AG08395 (cell line): ENCODE measurements at regions not wholly inside any gene's neighbourhood (a gene's known extent, or its start where the extent isn't known, plus 50 kb on each side); places are given as distances from the start of the nearest gene placed in this dataset.
"Not testable (repeated sequence)": the region's sequence is repeated elsewhere in the genome, so short reads cannot be mapped to it uniquely, and the experiment has no call there.

Experiments
- DNase-seq: peaks from one replicate; pipeline ENCODE4 v3.0.0; 2012; ENCODE audit warnings: mixed read lengths, low spot score

GRCh38 chr9:111148052-111149017 is 110.1 kb upstream of the LPAR1 start:
- no peak for DNase-seq

GRCh38 chr9:111147041-111147440 is 108.8 kb upstream of the LPAR1 start:
- DNase-seq: no peak

DNA sequence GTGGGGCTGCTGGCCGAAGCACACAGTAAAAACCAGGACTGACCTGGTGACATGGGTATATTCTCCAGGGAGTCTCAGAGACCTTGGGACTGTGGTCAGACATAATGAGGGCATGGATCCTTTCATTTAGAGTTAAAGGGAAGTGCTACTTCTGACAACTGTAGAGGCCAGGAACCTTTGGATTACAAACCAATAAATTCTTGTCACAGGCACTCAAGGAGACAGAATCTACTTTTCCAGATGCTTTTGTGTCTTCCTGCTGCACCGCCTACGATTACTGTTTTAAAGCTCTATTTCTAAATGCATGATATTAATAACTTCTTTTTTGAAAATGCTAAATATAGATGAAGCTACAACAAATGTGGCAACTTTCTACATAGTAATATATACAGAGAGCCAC is 106.5 kb upstream of the LPAR1 start:
- no peak for DNase-seq

GRCh38 chr9:111136180-111136579 is 97.9 kb upstream of the LPAR1 start:
- DNase-seq: no peak

DNA sequence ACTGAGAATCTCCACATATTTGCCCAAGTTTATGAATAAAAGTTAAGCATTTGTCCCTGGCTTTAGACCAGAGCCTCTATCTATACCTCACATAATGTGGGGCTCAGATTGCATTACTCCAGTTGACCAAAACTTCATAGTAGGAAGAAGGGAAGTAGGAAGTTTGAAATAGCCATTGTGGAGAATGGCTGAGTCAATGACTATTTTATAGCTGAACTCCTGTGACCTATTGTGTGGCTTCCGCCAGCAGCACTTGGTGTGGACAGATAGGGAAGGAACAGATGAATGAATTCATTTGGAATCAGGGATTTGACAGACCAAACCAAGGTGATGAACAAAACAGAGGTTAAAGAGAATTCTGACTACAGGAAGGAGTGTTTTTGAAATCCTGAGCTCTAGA is 92.9 kb upstream of the LPAR1 start:
- DNase-seq: no peak

GRCh38 chr9:111120526-111120925 is 82.3 kb upstream of the LPAR1 start:
- no peak for DNase-seq

DNA sequence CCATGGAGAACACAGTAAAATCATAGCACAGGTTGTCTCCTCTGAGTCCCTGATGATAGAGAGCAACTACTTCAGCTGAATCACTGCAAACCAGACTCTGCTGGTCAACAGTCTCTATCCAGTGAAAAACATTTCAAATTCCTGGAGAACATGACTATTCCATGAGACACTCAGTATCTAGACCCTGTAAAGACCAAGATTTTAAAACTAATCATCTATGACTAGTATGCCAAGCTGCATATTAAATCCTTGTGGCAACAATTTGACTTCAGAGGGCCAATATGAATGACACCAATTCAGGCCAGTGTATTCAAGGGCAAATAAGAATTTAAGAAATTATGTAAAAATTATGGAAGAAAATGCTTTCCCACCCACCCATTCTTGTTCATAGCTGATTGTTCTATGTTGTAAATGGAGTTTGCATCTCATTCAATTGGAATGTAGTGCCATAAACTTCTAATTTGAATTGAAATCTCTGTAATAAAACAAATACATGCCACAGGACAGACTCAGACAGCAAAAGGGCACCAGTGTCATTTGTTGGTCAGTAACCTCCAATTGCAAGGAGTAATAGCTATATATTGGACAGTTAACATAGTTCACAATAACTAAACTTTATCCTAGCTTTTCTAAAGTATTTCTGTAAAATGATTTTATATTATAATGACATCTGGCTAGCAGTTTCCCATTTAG is 80.1 kb upstream of the LPAR1 start:
- DNase-seq: peak; percentile 64

- no peak for DNase-seq
Observed at GRCh38 chr9:111114486-111114885, 76.2 kb upstream of the LPAR1 start.

DNA sequence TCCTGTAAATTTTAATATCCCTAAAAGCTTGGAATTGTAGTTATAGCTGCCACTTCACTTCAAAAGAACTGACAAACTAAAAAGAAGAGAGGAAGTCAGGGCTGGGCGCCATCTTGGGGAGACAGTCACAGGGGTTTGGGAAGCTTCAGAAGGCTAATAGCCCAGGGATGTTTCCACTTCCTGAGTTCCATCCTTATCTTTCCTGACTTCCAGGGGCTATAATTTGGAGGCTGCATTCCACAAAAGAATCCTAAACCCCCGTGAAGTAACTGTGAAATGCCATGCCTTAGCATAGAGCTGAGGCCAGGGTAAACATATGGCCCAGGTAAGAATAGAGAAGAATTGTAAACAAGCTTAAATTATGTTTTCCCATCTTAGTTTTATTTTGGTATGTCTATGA is 75.4 kb upstream of the LPAR1 start:
- DNase-seq: no peak

DNA sequence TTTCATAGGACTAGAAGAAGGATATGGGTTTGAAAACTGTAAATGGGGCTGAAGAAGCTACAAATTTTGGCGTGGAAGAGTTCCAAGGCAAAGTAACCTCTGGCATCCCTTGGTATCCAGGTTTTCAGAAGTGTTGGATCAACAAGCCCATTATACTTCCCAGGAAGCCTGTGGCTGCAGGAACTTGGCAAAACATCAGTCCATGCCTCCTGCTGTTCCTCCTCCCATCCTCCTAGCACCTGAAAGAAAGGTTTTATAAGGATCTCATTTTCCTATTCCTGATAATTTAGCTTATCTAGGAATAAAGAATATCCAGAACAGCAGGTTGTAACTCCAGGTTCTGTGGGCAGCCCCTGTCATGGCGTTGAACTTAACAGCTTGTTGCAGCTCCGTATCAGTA is 72.5 kb upstream of the LPAR1 start:
- DNase-seq: no peak

- peak; percentile 91 for DNase-seq
Observed at GRCh38 chr9:111108946-111109345, 70.7 kb upstream of the LPAR1 start.

GRCh38 chr9:111107141-111107540 is 68.9 kb upstream of the LPAR1 start:
- no peak for DNase-seq

- DNase-seq: no peak
Observed at GRCh38 chr9:111106202-111106601, 67.9 kb upstream of the LPAR1 start.

DNA sequence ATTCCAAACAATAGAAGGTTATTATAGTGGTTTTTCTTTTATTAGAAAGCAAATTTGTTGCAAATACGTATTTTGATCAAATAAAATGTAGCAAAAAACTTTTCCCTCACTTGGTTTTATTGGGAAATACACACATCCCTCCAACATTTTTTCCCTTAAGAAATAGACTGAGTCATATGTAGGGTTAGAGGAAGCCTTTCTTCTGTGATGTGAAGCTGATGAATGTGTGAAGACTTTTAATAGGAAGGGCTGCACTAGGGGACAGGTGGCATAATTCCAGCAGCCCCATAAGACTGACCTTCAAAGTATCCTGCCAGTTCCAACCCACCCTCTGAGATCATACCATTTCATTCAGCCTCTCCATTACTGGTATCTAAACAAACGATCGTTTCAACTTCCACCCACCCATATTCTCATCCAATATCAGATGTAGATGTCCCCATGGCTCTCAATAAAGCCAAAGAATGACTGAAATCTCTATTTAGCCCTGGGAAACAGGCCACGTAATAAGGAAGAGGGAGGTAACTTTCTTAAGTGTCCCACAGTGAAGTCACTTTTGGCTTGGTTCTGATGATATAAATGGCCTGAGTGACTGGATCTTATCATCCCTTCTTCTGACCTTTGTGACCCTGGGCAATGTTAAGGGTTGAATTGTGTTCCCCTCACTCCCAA is 64.7 kb upstream of the LPAR1 start:
- no peak for DNase-seq

GRCh38 chr9:111099199-111100008 is 61.1 kb upstream of the LPAR1 start:
- no peak for DNase-seq

GRCh38 chr9:111098093-111098492 is 59.8 kb upstream of the LPAR1 start:
- DNase-seq: no peak

DNA sequence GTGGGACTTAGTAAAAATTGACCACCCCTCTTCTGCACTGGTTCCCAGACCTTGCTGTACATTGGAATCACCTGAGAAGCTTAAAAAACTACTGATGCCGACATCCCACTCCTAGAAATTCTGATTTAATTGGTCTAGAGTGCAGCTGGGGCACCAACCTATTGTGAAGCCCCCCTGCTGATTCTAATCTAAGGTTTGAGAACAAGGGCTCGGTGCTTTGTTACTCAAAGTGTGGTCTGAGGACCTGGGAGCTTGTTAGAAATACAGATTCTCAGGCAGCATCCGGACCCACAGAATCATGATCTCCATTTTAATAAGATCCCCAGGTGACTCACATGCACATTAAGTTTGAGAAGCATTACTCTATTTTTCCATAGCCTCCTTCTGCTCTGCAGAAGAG is 57.8 kb upstream of the LPAR1 start:
- DNase-seq: no peak

GRCh38 chr9:111095441-111095840 is 57.2 kb upstream of the LPAR1 start:
- DNase-seq: no peak

GRCh38 chr9:111094958-111095357 is 56.7 kb upstream of the LPAR1 start:
- no peak for DNase-seq

DNA sequence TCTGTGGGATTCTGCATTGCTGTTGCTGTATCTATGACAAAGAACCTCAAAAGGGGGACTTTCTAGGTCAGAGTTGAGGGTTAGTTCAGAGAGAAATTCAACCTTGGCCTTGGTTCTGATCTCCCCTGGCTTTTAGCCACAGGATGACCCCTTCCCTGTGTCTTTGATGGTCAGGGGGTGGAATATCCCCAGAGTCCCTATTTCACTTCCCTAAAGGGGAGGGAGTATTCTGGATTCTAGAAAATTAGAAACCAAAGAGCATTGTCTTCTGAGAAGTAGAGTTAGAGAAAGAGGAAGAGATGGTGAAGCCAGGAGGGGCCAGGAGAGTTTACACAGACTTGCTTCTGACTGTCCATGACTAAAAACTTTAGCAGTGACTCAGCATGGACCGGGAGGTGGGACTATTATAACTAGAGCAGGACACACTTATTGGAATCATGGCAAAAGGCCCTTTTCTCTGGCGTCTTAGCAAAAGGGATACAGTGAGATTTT is 56.2 kb upstream of the LPAR1 start:
- DNase-seq: peak; percentile 82

DNA sequence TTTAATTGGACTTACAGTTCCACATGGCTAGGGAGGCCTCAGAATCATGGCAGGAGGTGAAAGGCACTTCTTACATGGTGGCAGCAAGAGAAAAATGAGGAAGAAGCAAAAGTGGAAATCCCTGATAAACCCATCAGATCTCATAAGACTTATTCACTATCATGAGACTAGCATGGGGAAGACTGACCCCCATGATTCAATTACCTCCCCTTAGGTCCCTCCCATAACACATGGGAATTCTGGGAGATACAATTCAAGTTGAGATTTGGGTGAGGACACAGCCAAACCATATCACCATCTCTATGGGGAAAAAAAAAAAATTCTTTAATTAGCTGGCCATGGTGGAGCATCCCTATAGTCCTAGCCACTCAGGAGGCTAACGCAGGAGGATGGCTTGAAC is 53.9 kb upstream of the LPAR1 start:
- not testable (repeated sequence) for DNase-seq
